ENCODE measurements at regions not wholly inside any gene's neighbourhood (a gene's known extent, or its start where the extent isn't known, plus 50 kb on each side); places are given as distances from the start of the nearest gene placed in this dataset.

DNA sequence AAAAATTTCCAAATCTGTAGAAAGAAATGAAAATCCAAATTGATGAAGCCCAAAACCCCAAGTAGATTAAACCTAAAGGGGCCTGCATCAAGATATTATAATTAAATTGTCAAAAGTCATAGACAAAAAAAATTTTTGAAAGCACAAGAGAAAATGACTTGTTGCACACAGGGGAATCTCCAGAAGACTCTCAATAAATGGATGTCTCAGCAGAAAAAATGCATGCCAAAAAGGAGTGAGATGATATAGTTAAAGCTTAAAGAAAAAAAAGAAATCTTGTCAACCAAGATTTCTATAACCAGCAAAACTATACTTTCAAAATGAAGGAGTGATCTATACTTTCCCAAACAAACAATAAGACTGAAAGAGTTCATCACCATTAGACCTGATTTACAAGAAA, 393.2 kb upstream of the SPAG17 start:
- Histone ChIP-seq H3K4me2 (ENCODE audit: low read length) (no peak overlapping the region), H3K4me1 (ENCODE audit: control insufficient read depth, low read length) (no peaks in the 10 kb centered on the region), H3K27ac (ENCODE audit: low read depth, low read length) (no peak overlapping the region), H3F3A (ENCODE audit: control insufficient read depth, insufficient read depth) (no peaks in the 10 kb centered on the region), H3K9me2 (replicated peaks; ENCODE audit: control insufficient read depth, low read length) (no peaks in the 10 kb centered on the region), H4K20me1 (ENCODE audit: control insufficient read depth, insufficient read depth, low read depth, low read length) (no peaks in the 10 kb centered on the region), H3K79me2 (ENCODE audit: control insufficient read depth, low read length) (no peaks in the 10 kb centered on the region), H3K36me3 (ENCODE audit: control insufficient read depth, low read length) (no peaks in the 10 kb centered on the region), H3K9me3 (ENCODE audit: control insufficient read depth, insufficient read depth, low read length) (peaks cover 6% of the 10 kb centered on the region; the same call in 1 of the 2 replicates), H3K4me3 (ENCODE audit: low read length) (no peak overlapping the region), H3K27me3 (ENCODE audit: control insufficient read depth, low read length) (no peaks in the 10 kb centered on the region)
- TF ChIP-seq, protein P1, sequence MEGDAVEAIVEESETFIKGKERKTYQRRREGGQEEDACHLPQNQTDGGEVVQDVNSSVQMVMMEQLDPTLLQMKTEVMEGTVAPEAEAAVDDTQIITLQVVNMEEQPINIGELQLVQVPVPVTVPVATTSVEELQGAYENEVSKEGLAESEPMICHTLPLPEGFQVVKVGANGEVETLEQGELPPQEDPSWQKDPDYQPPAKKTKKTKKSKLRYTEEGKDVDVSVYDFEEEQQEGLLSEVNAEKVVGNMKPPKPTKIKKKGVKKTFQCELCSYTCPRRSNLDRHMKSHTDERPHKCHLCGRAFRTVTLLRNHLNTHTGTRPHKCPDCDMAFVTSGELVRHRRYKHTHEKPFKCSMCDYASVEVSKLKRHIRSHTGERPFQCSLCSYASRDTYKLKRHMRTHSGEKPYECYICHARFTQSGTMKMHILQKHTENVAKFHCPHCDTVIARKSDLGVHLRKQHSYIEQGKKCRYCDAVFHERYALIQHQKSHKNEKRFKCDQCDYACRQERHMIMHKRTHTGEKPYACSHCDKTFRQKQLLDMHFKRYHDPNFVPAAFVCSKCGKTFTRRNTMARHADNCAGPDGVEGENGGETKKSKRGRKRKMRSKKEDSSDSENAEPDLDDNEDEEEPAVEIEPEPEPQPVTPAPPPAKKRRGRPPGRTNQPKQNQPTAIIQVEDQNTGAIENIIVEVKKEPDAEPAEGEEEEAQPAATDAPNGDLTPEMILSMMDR (IDR thresholded peaks at IDR 0.05; ENCODE audit: low read depth, low read length, poor library complexity, severe bottlenecking) = no peak
- no peak for TF ChIP-seq EZH2phosphoT487 (IDR thresholded peaks at IDR 0.05; ENCODE audit: borderline replicate concordance, low read length)

- no peaks in the 10 kb centered on the region for H4K20me1 ChIP-seq (ENCODE audit: control insufficient read depth, insufficient read depth, low read depth, low read length)
- no peaks in the 10 kb centered on the region for H3K27me3 ChIP-seq (ENCODE audit: control insufficient read depth, low read length)
- H3F3A ChIP-seq (ENCODE audit: control insufficient read depth, insufficient read depth) = no peaks in the 10 kb centered on the region
- H3K9me3 ChIP-seq (ENCODE audit: control insufficient read depth, insufficient read depth, low read length) = peaks cover 6% of the 10 kb centered on the region; the same call in 1 of the 2 replicates
- no peaks in the 10 kb centered on the region for H3K79me2 ChIP-seq (ENCODE audit: control insufficient read depth, low read length)
- H3K4me3 ChIP-seq (ENCODE audit: low read length) = no peak overlapping the region
- no peak for TF ChIP-seq EZH2phosphoT487 (IDR thresholded peaks at IDR 0.05; ENCODE audit: borderline replicate concordance, low read length)
- TF ChIP-seq, protein P1 (IDR thresholded peaks at IDR 0.05; ENCODE audit: low read depth, low read length, poor library complexity, severe bottlenecking) = no peak
- H3K4me2 ChIP-seq (ENCODE audit: low read length) = no peak overlapping the region
- H3K4me1 ChIP-seq (ENCODE audit: control insufficient read depth, low read length) = no peaks in the 10 kb centered on the region
- no peaks in the 10 kb centered on the region for H3K9me2 ChIP-seq (replicated peaks; ENCODE audit: control insufficient read depth, low read length)
- H3K27ac ChIP-seq (ENCODE audit: low read depth, low read length) = no peak overlapping the region
- H3K36me3 ChIP-seq (ENCODE audit: control insufficient read depth, low read length) = no peaks in the 10 kb centered on the region
These were observed 390.0 kb upstream of the SPAG17 start for GRCh38 chr1:118575060-118575459.

DNA sequence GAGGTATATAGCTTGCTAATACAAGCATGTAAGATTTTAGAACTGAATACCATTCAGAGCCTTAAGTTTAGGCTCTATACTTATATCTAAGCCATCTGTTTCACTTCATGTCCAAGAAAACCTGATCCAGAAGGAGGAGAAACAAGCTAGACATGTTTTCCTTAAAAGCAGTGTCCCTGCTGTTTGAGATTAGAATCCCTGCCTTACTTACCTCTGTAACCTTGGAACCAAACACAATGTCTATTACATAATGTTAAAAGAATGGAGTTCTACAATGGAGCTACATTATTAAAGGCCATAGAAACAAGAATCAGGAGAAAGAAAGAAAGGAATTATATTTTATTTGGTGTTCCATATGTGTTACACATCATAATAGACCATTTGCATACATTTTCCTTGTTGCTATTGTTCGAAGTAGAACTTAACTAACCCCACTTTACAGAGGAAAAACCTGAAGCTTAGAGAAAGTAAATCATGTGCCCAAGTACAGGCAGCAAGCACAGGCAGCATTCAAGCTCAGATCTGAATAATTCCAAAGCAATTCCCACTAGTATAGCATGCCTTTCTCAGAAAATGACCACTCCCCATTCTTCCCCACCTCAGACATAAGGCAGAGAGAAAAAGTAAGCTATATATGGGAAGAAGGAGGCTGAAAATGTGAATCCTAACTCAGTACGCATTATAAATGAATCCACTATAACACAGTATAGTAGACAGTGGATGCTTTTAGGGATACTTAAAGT, 380.1 kb upstream of the SPAG17 start:
- Histone ChIP-seq H3K36me3 (ENCODE audit: control insufficient read depth, low read length) (no peaks in the 10 kb centered on the region), H3K4me2 (ENCODE audit: low read length) (no peak overlapping the region), H3F3A (ENCODE audit: control insufficient read depth, insufficient read depth) (no peaks in the 10 kb centered on the region), H3K4me1 (ENCODE audit: control insufficient read depth, low read length) (peaks cover 8% of the 10 kb centered on the region), H3K79me2 (ENCODE audit: control insufficient read depth, low read length) (no peaks in the 10 kb centered on the region), H3K27me3 (ENCODE audit: control insufficient read depth, low read length) (no peaks in the 10 kb centered on the region), H3K9me2 (replicated peaks; ENCODE audit: control insufficient read depth, low read length) (no peaks in the 10 kb centered on the region), H3K4me3 (ENCODE audit: low read length) (no peak overlapping the region), H4K20me1 (ENCODE audit: control insufficient read depth, insufficient read depth, low read depth, low read length) (no peaks in the 10 kb centered on the region), H3K9me3 (ENCODE audit: control insufficient read depth, insufficient read depth, low read length) (no peaks in the 10 kb centered on the region), H3K27ac (ENCODE audit: low read depth, low read length) (no peak overlapping the region)
- TF ChIP-seq, protein P1 (IDR thresholded peaks at IDR 0.05; ENCODE audit: low read depth, low read length, poor library complexity, severe bottlenecking) = no peak
- no peak for TF ChIP-seq EZH2phosphoT487 (IDR thresholded peaks at IDR 0.05; ENCODE audit: borderline replicate concordance, low read length)
